Glutamatergic neuron (in vitro differentiated cells): ENCODE measurements at regions not wholly inside any gene's neighbourhood (a gene's known extent, or its start where the extent isn't known, plus 50 kb on each side); places are given as distances from the start of the nearest gene placed in this dataset.
"Not testable (repeated sequence)": the region's sequence is repeated elsewhere in the genome, so short reads cannot be mapped to it uniquely, and the experiment has no call there.

Experiments used
- DNase-seq: peaks from one replicate; pipeline ENCODE4 v3.0.0; 2022
- H3K27ac Mint-ChIP-seq: one replicate; pipeline ENCODE4 v1.8.0; 2020; ENCODE audit warnings: mild to moderate bottlenecking, mixed read lengths, inconsistent platforms; ENCODE audit not compliant: unreplicated experiment
- H3K27me3 Mint-ChIP-seq: one replicate; pipeline ENCODE4 v1.8.0; 2020; ENCODE audit warnings: mild to moderate bottlenecking, moderate library complexity, mixed read lengths, inconsistent platforms; ENCODE audit not compliant: unreplicated experiment
- H3K36me3 Mint-ChIP-seq: one replicate; pipeline ENCODE4 v1.8.0; 2020; ENCODE audit warnings: mild to moderate bottlenecking, mixed read lengths, inconsistent platforms; ENCODE audit not compliant: unreplicated experiment
- H3K4me1 Mint-ChIP-seq: one replicate; pipeline ENCODE4 v1.8.0; 2020; ENCODE audit warnings: mild to moderate bottlenecking, low read depth, mixed read lengths, inconsistent platforms; ENCODE audit not compliant: unreplicated experiment
- H3K4me3 Mint-ChIP-seq: one replicate; pipeline ENCODE4 v1.8.0; 2020; ENCODE audit warnings: mild to moderate bottlenecking, mixed read lengths, inconsistent platforms; ENCODE audit not compliant: unreplicated experiment
- H3K9me3 Mint-ChIP-seq: one replicate; pipeline ENCODE4 v1.8.0; 2020; ENCODE audit warnings: mild to moderate bottlenecking, moderate library complexity, mixed read lengths, inconsistent platforms; ENCODE audit not compliant: unreplicated experiment
- CTCF ChIP-seq: fragments of 200-600 bp; sonication (generic); IDR thresholded peaks from one replicate; pipeline ENCODE4 v1.5.0; 2021; ENCODE audit not compliant: partially characterized antibody, unreplicated experiment

- TF ChIP-seq CTCF, result no peak
- Mint-ChIP-seq H3K9me3 (no peaks in the 10 kb centered on the region), H3K4me1 (no peaks in the 10 kb centered on the region), H3K27me3 (peaks cover 2% of the 10 kb centered on the region), H3K27ac (no peak overlapping the region), H3K36me3 (peaks cover 3% of the 10 kb centered on the region), H3K4me3 (no peak overlapping the region)
- DNase-seq, result no peak
These were observed 65.5 kb upstream of the AK4 start for GRCh38 chr1:65082346-65083040.

- Mint-ChIP-seq H3K4me1 (no peaks in the 10 kb centered on the region), H3K4me3 (no peak overlapping the region), H3K36me3 (peaks cover 7% of the 10 kb centered on the region), H3K9me3 (no peaks in the 10 kb centered on the region), H3K27ac (no peak overlapping the region), H3K27me3 (peaks cover 2% of the 10 kb centered on the region)
- no peak for TF ChIP-seq CTCF
- DNase-seq, result no peak
These were observed 64.6 kb upstream of the AK4 start for GRCh38 chr1:65083263-65083896.

GRCh38 chr1:65084066-65084465 is 63.9 kb upstream of the AK4 start:
- peaks cover 7% of the 10 kb centered on the region for H3K36me3 Mint-ChIP-seq
- no peaks in the 10 kb centered on the region for H3K4me1 Mint-ChIP-seq
- no peak overlapping the region for H3K4me3 Mint-ChIP-seq
- no peaks in the 10 kb centered on the region for H3K9me3 Mint-ChIP-seq
- no peak overlapping the region for H3K27ac Mint-ChIP-seq
- H3K27me3 Mint-ChIP-seq, result peaks cover 2% of the 10 kb centered on the region
- DNase-seq, result no peak
- TF ChIP-seq CTCF, result no peak

- not testable (repeated sequence) for H3K27me3 Mint-ChIP-seq, H3K27ac Mint-ChIP-seq, H3K36me3 Mint-ChIP-seq, DNase-seq, H3K4me1 Mint-ChIP-seq, H3K9me3 Mint-ChIP-seq, H3K4me3 Mint-ChIP-seq
These were observed 60.5 kb upstream of the AK4 start for GRCh38 chr1:65087519-65087918.

- Mint-ChIP-seq H3K27me3 (peaks cover 2% of the 10 kb centered on the region), H3K9me3 (peaks cover under 1% of the 10 kb centered on the region), H3K4me1 (no peaks in the 10 kb centered on the region), H3K27ac (no peak overlapping the region), H3K36me3 (peaks cover 11% of the 10 kb centered on the region), H3K4me3 (no peak overlapping the region)
- DNase-seq, result no peak
- no peak for TF ChIP-seq CTCF
These were observed 57.6 kb upstream of the AK4 start for GRCh38 chr1:65090406-65090805.
